Activated CD4-positive, alpha-beta T cell treated with anti-CD3 and anti-CD28 coated beads, Interleukin-2, amount 50 U/mL, for 1 hour (primary cell): ENCODE measurements at regions not wholly inside any gene's neighbourhood (a gene's known extent, or its start where the extent isn't known, plus 50 kb on each side); places are given as distances from the start of the nearest gene placed in this dataset.

ENCODE experiments used
- DNase-seq: peaks from one replicate; pipeline ENCODE4 v3.0.0-alpha.2; 2020

DNA sequence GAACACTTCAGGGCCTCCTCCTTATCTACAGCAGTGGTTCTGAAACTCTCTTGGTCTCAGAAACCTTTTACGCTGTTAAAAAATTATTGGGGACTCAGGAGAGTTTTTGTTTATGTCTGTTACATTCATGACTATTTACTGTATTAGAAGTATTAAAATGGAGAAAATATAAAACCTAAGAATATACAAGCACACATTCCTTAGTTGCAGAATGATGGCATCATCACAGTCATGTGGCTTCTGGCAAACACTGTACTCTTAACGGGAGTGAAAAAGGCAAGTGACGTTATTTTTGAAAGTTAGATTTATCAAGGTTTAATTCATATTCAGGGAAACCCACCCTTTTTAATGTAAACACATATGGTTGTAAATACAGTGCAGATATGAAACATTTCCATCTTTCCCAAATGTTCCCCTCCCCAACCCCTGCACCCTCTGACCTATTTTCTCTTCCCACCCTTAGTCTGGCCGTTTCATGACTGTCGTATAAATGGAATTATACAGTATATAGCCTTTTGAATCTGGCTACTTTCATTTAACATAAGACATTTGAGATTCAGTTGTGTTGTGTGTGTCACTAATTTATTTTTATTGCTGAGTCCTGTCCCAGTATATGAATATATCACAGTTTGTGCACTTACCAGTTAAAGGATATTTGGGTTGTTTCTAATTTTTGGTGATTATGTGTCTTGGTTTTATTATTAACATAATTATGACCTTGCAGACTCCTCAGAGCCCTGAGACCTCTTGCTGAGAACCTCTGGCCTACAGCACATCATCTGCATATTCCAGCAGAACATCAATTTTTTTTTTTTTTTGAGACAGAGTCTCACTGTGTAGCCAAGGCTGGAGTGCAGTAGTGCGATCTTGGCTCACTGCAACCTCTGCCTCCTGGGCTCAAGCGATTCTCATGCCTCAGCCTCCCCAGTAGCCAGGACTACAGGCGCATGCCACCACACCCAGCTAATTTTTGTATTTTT, 457.0 kb downstream of the PCNX1 start:
- DNase-seq: no peak

DNA sequence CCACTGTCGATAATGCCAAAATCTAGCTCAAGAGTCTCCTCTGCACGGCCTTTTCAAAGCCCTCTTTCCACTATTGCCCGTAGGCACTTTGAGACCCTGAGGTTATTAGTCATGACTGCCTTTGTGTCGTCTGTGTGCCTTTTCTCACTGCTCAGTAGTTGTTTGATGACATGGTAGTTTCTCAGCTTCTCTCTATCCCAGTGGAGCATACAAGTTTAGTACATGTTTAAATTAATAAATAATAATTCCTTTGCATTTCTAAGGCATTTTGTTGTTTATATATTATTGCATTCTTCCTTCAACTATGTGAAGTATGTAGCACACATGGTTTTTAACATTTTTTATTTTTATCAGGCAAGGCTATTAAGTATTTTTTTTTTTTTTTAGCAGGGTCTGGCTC, 458.1 kb downstream of the PCNX1 start:
- no peak for DNase-seq

DNA sequence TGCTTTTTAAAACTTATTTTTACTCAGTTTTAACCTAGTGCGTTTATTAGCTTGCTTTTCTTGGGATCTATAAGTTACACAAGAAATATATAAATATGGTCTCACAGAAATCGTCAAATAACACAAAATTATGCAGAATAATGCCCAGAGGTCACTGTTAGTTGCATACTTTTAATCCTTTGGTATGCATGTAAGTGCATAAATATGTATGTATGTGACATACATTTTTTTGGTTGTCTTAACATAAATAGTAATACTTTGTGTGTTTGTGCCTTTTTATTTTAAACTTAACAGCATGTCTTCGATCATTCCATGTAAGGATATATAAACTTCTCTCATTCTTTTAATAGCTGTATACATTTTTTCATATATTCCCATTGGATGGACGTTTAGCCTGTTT, 459.6 kb downstream of the PCNX1 start:
- no peak for DNase-seq

DNA sequence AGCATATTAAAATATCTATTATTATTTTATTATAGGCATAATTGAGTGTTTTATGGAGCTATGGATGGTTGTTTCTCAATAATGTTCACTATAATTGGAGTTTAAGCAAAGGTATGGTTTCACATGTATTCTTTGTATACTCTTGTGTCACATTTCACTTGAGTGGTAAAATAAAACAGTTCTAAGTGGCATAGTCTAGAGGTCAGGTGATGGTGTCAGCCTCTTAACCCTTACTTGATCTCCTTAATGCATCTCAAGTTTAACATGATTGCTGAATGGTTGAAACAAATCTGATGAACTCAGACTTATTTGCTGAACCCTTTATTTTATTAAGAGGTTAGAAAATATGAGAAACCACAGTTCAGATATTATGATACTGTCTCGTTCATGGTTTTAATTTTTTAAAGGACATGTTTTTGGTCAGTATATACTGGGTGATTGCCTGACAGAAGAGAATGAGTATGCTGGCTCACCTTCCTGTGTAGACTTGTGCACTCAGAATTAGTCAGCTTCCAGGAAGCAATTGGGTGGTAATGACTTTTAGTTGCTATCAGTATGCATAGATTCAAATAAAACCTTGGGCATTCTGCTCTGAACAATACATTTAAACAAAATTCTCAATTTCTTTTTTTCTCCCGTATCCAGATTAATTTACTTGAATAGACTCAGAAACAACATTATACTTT, 464.6 kb downstream of the PCNX1 start:
- DNase-seq: no peak

DNA sequence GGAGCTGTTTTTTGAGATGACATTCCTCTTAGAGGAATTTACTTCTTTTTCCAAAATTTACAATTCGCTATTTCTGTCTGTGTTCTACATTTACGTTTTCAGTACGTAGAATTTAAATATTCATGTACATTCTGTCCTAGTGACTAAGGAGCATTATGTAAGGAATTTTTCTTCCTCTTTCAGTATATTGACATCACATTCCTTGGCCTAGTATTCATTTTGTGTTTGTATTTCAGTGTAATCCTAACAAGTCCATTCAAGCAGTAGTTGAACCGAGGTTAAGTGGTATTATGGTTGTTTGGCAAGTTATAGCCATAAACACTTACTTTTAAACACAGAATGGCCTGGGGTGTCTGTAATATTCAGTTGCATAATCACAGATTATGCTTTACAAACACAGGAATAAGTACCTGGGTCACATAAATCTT, 465.2 kb downstream of the PCNX1 start:
- DNase-seq: no peak

DNA sequence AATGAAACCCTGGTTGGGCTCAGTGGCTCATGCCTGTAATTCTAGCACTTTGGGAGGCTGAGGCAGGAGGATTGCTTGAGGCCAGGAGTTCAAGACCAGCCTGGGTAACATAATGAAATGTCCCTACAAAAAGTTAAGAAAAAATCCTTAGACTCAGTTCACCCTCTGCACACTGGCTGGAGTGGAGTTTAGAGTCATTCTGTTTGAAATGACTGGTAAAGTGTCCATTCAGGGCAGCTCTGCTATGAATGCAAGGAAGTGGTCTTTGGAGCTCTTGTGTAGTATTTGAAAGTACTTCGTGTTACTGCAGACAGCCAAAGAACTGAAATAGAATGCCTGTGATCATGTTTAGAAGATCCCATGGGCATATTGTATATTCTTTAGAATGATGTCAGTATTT, 466.5 kb downstream of the PCNX1 start:
- no peak for DNase-seq

DNA sequence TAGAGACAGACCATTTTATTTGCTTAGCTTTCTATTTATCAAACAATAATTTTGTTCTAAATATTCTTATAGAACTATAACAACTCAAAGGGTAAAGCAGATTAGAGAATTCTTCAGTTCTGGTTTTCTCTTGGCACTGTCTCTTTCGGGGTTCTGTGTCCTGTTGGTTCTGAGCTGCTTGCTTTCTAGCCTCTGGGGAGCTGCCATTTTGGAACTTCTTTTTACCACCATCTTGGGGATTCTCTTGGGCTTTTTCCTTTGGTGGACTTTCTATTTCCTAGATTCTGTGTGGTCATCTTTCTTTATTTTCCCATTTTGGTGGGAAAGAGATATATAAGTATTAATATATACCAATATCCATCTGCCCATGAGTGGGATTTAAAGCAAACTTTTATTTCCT, 467.7 kb downstream of the PCNX1 start:
- no peak for DNase-seq

DNA sequence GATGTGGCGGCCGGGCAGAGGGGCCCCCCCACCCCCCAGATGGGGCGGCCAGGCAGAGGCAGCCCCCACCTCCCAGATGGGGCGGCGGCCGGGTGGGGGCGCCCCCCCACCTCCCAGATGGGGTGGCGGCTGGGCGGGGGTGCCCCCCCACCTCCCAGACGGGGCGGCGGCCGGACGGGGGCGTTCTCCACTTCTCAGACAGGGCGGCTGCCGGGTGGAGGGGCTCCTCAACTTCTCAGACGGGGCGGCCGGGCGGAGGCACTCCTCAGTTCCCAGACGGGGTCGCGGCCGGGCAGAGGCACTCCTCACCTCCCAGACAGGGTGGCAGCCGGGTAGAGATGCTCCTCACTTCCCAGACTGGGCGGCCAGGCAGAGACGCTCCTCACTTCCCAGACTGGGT, 469.8 kb downstream of the PCNX1 start:
- no peak for DNase-seq

DNA sequence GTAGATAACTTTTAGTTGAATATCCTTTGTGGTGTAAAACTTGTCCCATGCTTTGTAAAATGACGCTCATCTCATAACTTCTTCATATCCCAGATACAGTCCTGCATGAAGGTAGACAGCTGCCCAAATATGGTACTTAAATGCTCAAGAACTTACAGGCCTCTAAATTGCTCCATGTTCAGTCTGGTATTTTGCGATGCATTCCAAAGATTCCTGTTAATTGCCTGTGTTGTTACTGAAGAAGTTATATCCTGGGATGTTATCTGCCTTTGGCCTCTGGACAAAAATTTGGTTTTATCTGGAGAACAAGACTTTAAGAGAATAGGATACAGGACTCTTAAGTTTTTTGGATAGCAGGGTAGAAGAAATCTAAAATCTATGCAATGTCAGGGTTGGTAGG, 473.0 kb downstream of the PCNX1 start:
- DNase-seq: no peak

DNA sequence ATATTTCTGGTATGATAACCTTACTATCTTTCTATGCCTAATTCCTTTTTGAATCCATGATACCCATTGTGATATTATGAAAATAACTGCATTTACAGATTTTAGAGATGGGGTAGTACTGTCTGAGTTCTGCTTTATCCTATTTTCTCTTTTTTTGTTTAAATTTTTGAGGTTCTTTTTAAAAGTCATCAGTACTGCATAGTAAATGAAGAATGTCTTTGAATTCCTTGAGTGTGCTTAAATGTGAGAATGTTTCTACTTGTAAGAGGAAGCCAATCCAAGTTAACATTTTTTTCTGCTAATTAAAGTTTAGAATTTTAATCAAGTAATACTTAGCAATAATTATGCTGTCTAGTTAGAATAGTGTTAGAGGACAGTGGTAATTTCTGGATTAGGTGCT, 474.6 kb downstream of the PCNX1 start:
- DNase-seq: no peak

DNA sequence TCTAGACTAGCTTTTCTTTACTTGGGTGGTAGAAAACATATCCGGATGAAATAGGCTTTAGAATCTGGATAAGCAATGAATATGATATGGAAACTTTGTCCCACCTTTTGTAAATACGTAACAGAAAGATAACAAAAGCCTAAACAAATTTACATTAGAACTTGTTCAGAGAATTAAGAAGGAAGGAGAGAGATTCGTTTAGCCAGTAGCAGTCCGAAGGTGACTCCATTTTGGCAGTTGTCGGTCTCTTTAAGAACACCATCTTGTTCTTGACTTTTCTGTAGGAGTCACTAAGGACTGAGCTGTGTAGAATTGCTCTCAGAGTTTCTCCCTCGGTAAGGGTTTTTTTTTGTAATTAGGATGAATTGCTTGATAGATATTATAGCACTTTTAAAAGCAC, 475.1 kb downstream of the PCNX1 start:
- no peak for DNase-seq

DNA sequence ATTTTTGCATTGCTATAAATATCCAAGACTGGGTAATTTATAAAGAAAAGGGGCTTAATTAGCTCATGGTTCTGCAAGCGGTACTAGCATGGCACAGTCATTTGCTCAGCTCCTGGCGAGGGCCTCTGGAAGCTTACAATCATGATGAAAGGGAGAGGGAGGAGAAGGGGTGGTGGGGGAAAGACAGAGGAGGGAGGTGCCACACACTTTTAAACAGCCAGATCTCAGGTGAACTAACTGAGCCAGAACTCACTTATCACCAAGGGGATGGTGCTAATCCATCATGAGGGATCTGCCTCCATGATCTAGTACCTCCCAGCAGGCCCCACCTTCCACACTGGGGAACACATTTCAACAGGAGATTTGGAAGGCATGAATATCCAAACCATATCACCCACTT, 476.3 kb downstream of the PCNX1 start:
- DNase-seq: no peak

DNA sequence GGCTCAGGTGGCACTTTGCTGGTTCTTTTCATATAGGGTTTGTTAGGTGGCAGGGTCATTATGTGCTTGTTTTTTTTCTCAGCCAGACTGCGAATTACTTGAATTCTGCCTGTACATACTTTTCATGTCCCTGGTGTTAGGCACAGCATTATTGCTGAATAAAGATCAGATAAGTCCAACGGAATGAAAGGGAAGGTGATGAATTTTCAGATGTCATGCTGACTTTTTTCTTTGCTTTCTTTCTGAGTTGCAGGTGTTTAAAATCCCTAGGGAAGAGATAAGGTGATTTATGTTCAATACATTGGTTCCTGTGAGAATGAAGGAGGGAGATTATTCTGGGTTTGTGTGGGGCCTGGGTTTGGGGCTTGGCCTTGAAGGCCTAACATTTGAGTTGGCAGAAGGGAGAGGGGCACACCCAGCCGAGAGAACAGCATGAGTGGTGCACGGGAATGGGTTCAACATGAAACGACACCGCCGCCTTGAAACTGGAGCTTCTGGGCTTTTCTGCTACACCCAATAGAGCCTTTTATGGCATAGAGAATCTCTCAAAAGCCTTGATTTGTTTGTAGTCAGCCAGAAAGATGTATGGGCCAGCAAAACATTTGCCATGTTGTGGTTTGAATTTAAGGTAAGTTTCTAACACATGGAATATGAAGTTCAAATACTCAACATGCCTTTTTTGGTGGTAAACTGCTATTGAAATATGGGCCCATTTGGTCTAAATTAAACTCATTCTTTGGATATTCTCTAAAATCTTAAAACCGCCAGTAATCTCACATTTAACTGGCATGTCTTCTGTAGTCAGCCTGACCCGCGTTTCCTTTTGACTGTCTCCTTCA, 477.0 kb downstream of the PCNX1 start:
- no peak for DNase-seq

DNA sequence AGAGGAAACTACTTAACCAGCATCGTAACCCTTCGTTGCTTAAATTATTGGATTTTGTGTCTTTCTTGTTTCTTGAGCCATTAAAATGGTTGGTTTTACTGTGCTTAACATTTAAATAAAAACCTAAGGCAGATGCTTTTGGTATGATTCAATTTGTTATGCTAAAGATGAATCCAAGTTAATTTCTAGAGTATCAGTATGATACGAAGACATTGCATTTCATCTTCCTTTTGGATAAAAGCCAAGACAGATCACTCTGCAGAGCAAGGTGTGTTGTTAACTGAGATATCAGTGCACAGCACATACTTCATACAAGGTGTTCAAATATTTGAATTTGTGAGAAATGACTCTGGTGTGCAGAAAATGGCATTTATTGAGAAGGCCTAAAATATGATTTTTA, 480.5 kb downstream of the PCNX1 start:
- no peak for DNase-seq

DNA sequence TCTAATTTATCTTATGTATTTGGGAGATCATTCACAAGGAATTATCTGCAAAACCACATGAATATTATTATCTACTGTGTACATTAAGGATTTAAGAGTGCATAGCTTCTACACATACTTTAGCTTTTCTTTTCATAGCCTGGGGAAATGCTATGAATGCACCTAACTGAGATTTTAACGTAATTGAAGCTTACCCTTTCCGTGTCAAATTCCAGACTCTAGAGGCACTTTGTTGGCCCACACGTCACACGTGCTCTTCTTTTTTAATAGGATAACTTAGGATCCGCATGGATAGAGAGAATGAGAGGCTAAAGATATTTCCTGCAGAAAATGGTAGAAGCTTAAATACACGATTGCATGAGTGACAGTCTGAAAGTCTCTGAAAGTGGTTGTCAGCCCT, 481.1 kb downstream of the PCNX1 start:
- DNase-seq: no peak

DNA sequence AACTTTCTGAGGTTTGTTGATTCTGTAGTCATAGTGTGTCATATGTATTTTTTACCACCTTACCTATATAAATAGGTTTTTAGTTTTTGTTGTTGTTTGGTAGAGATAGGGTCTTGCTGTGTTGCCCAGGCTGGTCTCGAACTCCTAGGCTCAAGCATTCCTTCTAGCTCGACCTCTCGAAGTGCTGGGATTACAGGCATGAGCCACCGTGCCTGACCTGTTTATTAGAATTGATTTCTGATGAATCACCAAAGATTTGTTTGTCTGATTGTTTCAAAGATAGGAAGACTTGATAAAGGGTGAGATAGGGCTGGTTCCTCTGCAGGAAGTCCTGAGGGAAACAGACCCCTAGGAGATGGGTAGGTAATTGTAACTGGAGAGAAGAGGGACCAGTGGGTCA, 481.6 kb downstream of the PCNX1 start:
- no peak for DNase-seq

DNA sequence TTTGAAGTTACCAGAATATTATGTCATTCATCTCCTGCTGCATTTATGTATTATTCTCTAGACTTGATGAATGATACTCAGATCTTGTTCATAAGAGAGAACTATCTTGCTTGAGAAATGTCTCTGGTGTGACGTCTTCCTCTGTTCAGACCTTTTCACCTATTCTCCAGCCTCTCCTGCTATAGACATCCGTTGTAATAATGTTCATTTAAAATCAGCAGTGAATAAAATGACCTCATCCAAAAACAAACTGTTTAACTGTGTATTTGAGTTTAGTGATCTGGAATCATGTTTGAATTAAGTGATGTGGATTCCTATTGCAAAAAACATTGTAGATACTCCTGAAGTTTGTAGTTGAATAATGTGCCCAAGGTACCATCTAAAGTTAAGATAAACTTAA, 487.1 kb downstream of the PCNX1 start:
- DNase-seq: no peak

DNA sequence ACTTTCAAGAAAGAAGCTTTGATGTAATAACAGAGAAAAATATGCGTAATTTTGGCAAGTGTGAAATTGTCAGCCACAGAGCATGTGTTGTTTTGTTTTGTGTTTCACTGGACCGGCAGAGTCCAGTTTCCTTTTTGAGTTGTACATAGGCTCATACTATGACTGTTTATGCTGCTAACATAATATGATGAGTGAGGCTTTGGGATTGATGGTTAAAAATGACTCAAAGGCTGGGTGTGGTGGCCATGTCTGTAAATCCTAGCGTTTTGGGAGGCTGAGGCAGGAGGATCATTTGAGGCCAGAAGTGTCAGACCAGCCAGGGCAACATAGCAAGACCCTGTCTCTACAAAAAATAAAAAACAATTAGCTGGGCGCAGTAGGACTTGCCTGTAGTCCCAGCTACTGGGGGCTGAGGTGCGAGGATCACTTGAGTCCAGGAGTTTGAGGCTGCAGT, 487.9 kb downstream of the PCNX1 start:
- DNase-seq: no peak

DNA sequence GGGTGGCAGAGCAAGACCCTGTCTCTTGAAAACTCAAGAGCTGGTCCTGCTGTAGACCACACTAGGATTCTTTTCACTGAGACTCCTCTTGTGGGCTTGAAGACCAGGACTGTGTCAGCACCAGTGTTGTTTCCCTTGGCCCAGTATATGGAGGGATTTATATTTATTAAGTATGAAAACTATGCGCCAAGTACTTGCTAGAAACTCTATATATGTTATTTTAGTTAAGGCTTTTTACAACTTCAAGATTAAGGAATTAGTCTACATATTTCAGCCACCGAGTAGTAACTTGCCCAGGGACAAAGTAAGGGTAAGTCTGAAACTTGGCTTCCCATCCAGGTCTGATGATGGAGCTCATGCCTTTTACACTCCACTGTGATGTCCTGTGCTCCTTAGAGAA, 488.4 kb downstream of the PCNX1 start:
- no peak for DNase-seq

DNA sequence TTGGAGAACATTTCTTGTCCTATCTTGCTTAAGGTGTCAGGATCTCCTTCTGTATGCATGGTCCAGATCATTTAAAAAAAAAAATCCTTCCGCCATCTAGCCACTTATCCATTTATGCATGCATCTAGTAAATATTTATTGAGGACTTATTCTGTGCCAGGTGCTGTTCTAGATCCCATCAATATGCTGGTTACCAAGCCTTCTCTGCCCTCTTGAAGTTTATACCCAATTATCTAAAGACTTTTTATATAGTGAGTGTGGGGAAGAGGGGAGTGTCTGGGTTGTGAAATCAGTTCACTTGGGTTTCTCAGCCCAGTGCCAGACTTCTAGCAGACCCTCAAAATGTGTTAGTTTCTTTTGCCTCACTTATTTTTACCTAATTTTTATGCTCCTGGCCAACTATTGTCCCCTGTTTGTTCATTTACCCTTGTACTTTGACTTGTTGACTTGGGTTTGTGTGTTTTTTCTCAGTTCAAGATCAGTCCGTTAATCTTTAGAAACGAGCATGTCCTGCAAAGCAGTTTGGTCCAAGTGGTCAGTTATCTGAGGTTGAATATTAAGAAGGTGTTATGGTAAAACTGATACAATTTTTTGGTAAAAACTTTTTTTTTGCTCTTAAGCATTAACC, 488.9 kb downstream of the PCNX1 start:
- no peak for DNase-seq

DNA sequence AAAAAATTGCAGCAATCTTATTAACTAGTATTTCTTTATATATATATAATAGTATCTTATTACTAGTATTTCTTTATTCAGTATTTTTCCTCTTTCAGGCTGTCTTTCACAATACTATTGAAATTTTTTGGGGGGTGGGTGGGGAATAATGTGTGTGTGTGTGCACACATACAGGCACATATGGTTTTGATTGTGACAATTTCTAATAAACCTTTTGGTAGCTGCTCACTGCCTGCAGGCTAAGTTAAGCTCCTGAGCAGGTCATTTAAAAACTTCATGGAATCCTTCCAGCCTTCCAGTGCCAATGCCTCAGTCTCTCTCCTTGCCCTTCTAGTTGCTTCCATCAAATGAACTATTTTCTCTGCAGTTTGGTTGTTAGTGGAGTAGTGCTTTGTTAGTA, 490.1 kb downstream of the PCNX1 start:
- DNase-seq: no peak

DNA sequence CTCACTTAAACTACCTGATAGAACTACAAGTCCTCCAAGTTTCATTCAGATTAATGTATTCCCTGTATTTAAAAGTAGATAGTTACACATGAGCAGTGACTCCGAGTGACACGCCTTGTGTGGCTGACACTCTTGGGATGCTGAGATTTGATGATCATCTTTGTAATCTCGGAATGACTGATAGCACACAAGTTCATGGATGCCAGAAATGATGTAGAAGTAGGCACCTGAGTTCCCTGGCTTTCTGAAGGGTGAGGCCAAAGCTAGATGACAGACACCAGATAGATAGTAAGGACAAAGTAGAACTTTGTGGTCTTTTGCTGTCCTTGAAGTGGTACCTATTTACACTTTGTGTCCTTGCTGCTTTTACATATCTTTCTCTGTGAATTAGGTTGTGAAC, 491.2 kb downstream of the PCNX1 start:
- no peak for DNase-seq

DNA sequence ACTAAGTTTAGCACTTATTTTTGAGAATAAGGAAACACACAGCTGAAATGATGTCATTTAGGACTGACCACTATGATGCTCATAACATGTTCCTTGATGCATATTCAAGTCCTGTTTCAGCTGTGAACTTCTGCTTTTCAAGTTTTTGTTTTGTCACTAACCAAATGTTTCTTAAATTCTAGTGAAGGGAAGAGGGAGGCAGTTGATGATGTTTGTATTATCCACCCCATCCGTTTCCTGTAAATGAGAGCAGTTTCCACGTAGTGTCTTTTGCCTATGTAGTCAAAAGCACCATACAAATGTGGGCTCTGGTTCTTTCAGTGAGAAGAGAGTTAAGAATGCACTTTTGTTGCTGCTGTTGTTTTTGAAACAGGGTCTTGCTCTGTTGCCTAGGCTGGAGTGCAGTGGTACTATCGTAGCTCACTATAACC, 491.8 kb downstream of the PCNX1 start:
- DNase-seq: no peak
